Uterus (tissue), 3 donors: ENCODE measurements at regions not wholly inside any gene's neighbourhood (a gene's known extent, or its start where the extent isn't known, plus 50 kb on each side); places are given as distances from the start of the nearest gene placed in this dataset.

Source experiments
- DNase-seq, 2 donors: peaks; one replicate each; pipeline ENCODE4 v3.0.0-alpha.2; 2019 to 2020
- H3K27ac ChIP-seq, 2 donors: fragments of 200-600 bp; sonication (generic); 1 replicate in 1 of 2; 2 replicates in 1 of 2; pipeline ENCODE4 v1.5.1; 2016 to 2018
- H3K27me3 ChIP-seq, 2 donors: fragments of 200-600 bp; sonication (generic); one replicate each; pipeline ENCODE4 v1.5.1; 2018 to 2019; ENCODE audit warnings: control low read depth in 1 of 2
- H3K36me3 ChIP-seq, 2 donors: fragments of 200-600 bp; sonication (generic); one replicate each; pipeline ENCODE4 v1.5.1; 2019; ENCODE audit warnings: control low read depth in 1 of 2
- H3K4me1 ChIP-seq, 2 donors: fragments of 200-600 bp; sonication (generic); one replicate each; pipeline ENCODE4 v1.5.1; 2018 to 2019; ENCODE audit warnings: control low read depth in 1 of 2
- H3K4me3 ChIP-seq, 2 donors: fragments of 200-600 bp; sonication (generic); 1 replicate in 1 of 2; 2 replicates in 1 of 2; pipeline ENCODE4 v1.5.1; 2018 to 2019; ENCODE audit warnings: mild to moderate bottlenecking in 1 of 2
- H3K9me3 ChIP-seq, 2 donors: fragments of 200-600 bp; sonication (generic); one replicate each; pipeline ENCODE4 v1.5.1; 2019; ENCODE audit warnings: control low read depth in 1 of 2
- POLR2A ChIP-seq, 2 donors: fragments of 450-650 bp; IDR thresholded peaks; one replicate each; pipeline ENCODE4 v1.6.1; 2016; ENCODE audit warnings: antibody characterized with exemption in 2 of 2, mild to moderate bottlenecking in 1 of 2, moderate library complexity in 1 of 2
- intact Hi-C: fragments of 100-400 bp; cut with DNase I; formaldehyde crosslinking; loops from one replicate; pipeline ENCODE4 v1.15.1; 2023; ENCODE audit warnings: low total_unique reads
- TF ChIP-seq, protein P1 (sequence below), 4 experiments: fragments of 200-600 bp in 2 of 4; fragments of 450-650 bp in 2 of 4; sonication (generic) in 2 of 4; IDR thresholded peaks; one replicate each; pipeline ENCODE4 v1.5.1; 2016 to 2019; ENCODE audit warnings: antibody characterized with exemption in 4 of 4, mild to moderate bottlenecking in 2 of 4, moderate library complexity in 1 of 4
- donor health status: DM: yes; HTN: yes; CAD: no.

DNA sequence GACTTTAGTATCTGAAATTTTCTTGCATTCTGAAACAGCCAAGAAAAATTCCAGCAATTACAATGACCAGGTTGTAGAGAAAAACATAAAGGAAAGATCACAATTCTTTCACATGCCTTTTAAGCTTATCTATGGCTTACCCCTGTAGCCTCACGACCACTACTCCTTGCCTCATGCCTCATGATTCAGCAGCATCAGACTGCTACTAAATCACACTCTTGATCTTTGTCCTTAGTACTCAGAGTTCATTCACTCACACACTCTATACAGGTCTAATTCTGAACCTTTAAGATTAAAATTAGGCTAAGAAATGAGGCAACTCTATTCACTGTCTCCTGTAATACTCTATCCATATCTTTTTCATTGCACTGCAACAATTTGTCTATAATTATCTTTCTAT is 415.1 kb downstream of the MLLT3 start:
- Histone ChIP-seq H3K4me1 (no peaks in the 10 kb centered on the region), H3K9me3 (no peaks in the 10 kb centered on the region), H3K27ac (no peak overlapping the region), H3K27me3 (peaks cover 0 to 6% of the 10 kb centered on the region in 2 donors), H3K4me3 (no peak overlapping the region), H3K36me3 (no peaks in the 10 kb centered on the region)
- intact Hi-C loops, result no loop called here
- no peak for TF ChIP-seq POLR2A (IDR thresholded peaks at IDR 0.05)
- TF ChIP-seq, protein P1, sequence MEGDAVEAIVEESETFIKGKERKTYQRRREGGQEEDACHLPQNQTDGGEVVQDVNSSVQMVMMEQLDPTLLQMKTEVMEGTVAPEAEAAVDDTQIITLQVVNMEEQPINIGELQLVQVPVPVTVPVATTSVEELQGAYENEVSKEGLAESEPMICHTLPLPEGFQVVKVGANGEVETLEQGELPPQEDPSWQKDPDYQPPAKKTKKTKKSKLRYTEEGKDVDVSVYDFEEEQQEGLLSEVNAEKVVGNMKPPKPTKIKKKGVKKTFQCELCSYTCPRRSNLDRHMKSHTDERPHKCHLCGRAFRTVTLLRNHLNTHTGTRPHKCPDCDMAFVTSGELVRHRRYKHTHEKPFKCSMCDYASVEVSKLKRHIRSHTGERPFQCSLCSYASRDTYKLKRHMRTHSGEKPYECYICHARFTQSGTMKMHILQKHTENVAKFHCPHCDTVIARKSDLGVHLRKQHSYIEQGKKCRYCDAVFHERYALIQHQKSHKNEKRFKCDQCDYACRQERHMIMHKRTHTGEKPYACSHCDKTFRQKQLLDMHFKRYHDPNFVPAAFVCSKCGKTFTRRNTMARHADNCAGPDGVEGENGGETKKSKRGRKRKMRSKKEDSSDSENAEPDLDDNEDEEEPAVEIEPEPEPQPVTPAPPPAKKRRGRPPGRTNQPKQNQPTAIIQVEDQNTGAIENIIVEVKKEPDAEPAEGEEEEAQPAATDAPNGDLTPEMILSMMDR (IDR thresholded peaks at IDR 0.05), result no peak
- no peak for DNase-seq

GRCh38 chr9:20205821-20206220 is 416.5 kb downstream of the MLLT3 start:
- Histone ChIP-seq H3K36me3 (no peaks in the 10 kb centered on the region), H3K9me3 (no peaks in the 10 kb centered on the region), H3K4me3 (no peak overlapping the region), H3K4me1 (no peaks in the 10 kb centered on the region), H3K27me3 (no peaks in the 10 kb centered on the region), H3K27ac (no peak overlapping the region)
- TF ChIP-seq, protein P1 (IDR thresholded peaks at IDR 0.05), result no peak
- TF ChIP-seq POLR2A (IDR thresholded peaks at IDR 0.05), result no peak
- intact Hi-C loops, result no loop called here
- DNase-seq, result no peak

DNA sequence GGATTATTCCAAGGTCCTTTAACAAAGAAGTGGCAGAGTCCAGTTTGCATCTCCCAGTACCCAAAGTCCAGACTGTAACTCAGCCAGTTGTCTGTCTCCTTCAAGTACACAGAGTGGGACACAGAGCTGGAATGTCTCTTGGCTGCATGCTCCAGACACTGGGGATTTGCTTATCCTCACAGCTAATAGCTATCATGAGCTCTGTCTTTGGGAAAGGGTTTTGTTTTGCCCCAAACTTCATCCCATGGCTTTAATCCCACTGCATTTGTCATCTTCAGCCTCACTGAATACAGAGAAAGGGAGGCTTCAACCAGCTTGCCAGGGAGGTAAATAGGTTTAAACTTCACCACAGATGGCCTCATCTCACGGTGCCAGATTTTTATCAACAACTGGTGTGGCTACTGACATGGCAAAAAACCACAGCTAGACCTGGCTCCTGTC is 412.2 kb upstream of the SLC24A2 start:
- no peaks in the 10 kb centered on the region for H3K27me3 ChIP-seq
- H3K9me3 ChIP-seq, result peaks cover 0 to 3% of the 10 kb centered on the region in 2 donors
- intact Hi-C loops, result no loop called here
- no peaks in the 10 kb centered on the region for H3K4me1 ChIP-seq
- TF ChIP-seq POLR2A (IDR thresholded peaks at IDR 0.05), result no peak
- TF ChIP-seq, protein P1 (IDR thresholded peaks at IDR 0.05), result no peak
- H3K4me3 ChIP-seq, result no peak overlapping the region
- no peak overlapping the region for H3K27ac ChIP-seq
- H3K36me3 ChIP-seq, result no peaks in the 10 kb centered on the region
- no peak for DNase-seq

DNA sequence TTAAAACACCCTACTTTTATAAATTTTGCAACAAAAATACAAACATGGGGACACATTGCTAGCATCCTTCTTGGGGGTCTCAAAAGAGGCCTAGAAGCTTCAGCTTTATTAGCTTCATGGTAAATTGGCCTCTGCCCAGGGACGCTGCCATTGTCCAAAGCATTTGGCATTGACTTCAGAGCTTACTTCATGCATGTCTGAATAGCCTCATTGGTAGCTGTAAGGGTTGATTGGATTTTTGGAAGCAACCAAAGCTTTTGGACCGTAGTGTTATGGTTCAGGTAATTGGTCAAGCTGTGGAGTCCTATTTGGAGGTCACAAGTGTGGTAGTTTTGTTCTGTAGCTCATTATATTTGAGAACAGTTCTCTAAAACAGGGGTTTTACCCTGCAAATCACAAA is 411.7 kb upstream of the SLC24A2 start:
- no peak for DNase-seq
- TF ChIP-seq, protein P1 (IDR thresholded peaks at IDR 0.05), result no peak
- no peak for TF ChIP-seq POLR2A (IDR thresholded peaks at IDR 0.05)
- H3K9me3 ChIP-seq, result peaks cover 0 to 4% of the 10 kb centered on the region in 2 donors

DNA sequence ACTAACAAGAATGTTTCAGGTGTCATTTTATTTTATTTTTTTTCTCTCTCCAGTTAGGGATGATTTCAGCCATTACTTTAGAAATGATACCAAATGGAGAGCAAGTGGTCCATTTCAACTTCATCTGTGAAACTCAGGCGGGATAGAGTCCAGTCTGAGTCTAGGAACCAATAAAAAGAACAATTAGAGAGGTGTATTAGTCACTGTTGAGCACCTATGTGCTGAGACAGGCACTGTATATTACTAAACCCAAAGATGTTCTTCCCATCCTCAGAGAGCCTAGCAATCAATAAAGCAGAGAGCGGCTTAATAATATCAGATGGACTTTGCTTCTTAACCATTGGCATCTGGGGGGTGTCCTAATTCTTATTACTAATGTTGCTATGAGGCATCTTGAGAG is 410.3 kb upstream of the SLC24A2 start:
- no peak for DNase-seq
- TF ChIP-seq POLR2A (IDR thresholded peaks at IDR 0.05), result no peak
- TF ChIP-seq, protein P1 (IDR thresholded peaks at IDR 0.05), result no peak
- Histone ChIP-seq H3K36me3 (no peaks in the 10 kb centered on the region), H3K9me3 (peaks cover 0 to 4% of the 10 kb centered on the region in 2 donors), H3K27me3 (no peaks in the 10 kb centered on the region), H3K4me3 (no peak overlapping the region), H3K4me1 (no peaks in the 10 kb centered on the region), H3K27ac (no peak overlapping the region)
- intact Hi-C loops, result no loop called here

More for the DNA sequence above, 411.7 kb upstream of the SLC24A2 start:
- Histone ChIP-seq H3K27me3 (no peaks in the 10 kb centered on the region), H3K4me1 (no peaks in the 10 kb centered on the region), H3K27ac (no peak overlapping the region), H3K36me3 (no peaks in the 10 kb centered on the region), H3K4me3 (no peak overlapping the region)
- intact Hi-C loops, result no loop called here
